GM21529 (cell line): ENCODE measurements at regions not wholly inside any gene's neighbourhood (a gene's known extent, or its start where the extent isn't known, plus 50 kb on each side); places are given as distances from the start of the nearest gene placed in this dataset.

ENCODE experiments used
- ATAC-seq: cut with Tn5 transposase; IDR thresholded peaks from one replicate; pipeline ENCODE4 v1.9.1; 2021; ENCODE audit not compliant: unreplicated experiment

DNA sequence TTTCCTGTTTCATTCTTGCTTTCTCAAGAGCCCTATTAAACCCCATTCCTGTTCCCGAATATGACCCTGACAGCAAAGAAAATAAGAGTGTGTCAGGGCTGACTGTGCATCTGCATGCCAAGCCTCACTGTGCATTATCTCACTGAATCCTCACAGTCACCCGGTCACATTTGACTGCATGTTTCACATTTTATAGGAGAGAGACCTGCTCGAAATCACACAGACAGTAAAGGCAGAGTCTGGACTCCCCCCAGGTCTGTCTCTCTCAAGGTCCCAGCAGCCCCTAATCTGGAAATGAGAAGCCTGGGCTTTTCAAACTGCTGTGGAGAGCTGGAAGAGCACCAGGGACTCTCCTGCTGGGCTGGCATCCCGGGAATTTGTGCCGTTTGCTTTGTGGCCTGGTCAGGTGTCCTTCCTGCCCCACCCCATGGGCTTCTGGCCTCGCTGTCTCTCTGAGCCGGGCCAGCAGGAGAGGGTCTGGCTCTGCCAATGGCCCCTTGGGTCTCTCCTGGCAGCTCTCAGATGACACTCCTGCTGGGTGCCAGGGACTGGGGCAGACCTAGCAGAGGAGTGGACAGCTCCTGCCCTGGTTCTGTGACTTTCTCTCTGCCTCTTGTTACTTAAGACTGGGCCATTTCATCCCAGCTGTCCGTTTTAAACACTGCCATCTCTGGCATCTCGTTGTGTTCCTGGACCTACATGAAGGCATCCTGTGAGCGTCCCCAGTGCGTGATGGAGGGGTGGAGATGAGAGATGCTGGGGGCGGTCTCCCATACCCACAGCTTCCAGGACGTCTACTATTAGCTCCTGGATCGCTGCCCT is 173.6 kb downstream of the ARHGAP12 start:
- ATAC-seq, result no peak

DNA sequence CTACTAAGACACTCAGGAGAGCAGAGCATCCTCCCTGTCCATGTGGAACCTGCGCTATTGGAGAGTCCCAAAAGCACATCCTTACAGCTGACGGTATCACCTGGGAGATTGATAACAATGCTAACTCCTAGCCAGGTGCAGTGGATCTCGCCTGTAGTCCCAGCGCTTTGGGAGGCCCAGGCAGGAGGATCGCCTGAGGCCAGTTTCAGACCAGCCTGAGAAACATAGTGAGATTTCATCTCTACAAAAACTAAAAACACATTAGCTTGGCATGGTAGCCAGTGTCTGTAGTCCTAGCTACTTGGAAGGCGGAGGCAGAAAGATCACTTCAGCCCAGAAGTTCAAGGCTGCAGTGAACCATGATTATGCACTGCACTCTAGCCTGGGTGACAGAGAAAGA is 174.9 kb downstream of the ARHGAP12 start:
- no peak for ATAC-seq

DNA sequence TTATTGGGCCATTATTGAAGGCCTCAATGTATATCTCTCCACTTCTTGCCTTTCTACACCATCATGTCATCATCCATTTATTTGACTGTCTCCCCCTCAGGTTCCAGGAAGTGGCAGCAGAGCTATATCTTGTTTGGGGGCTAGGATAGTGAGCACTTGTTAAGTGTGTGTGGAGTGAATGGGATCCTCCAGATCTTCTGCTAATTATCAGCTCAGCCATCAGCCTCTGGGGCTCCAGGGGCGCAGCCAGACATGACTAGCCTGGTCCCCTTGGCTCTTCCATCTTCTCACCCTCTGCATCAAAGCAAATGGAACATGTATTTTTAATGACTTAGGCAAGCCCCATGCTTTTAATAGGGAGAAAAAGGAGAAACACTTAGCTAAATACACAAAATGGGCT is 176.5 kb downstream of the ARHGAP12 start:
- no peak for ATAC-seq

DNA sequence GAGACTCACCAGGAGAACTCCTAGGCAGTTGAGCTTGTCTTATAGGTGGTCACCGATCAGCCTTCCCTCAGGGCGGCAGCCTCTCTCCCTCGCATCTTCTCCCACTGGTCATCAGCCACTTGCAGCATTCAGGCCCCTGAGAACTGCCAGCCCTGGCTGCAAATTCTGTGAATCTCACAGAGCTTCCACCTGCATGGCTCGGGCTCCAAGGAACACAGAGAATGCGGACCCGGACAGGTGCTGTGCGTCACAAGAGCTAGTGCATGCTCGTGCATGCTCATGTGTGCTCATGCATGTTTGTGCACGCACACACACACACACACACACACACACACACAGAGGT is 176.9 kb downstream of the ARHGAP12 start:
- ATAC-seq, result no peak

DNA sequence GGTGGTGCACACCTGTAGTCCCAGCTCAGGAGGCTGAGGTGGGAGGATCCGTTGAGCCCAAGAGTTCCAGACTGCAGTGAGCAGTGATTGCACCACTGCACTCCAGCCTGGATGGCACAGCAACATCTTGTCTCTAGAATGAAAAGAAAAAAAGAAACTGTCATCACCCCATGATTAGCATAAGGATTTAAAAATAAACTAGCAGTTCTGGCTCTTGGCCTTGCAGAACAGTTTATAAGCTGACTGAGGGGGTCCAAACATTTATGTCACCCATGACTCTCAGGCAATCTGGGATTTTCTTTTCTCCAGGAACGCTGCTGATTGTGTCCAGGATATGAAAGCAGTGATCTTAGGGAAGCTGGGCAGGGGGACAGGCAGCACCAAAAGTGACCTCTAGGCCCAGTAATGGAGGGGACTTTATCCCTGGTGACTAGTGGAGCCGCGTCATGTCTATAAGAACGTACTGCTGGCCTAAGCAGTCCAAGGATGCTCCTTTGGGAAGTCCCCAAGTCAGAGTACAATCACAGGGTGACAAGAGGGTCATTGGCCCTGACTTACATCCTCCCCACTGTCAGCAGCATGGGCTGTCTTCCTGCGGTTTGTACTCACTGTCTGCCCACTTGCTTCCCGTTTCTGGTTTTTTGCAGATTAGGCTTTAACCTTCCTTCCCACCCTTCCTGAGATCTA is 177.4 kb downstream of the ARHGAP12 start:
- ATAC-seq, result no peak

DNA sequence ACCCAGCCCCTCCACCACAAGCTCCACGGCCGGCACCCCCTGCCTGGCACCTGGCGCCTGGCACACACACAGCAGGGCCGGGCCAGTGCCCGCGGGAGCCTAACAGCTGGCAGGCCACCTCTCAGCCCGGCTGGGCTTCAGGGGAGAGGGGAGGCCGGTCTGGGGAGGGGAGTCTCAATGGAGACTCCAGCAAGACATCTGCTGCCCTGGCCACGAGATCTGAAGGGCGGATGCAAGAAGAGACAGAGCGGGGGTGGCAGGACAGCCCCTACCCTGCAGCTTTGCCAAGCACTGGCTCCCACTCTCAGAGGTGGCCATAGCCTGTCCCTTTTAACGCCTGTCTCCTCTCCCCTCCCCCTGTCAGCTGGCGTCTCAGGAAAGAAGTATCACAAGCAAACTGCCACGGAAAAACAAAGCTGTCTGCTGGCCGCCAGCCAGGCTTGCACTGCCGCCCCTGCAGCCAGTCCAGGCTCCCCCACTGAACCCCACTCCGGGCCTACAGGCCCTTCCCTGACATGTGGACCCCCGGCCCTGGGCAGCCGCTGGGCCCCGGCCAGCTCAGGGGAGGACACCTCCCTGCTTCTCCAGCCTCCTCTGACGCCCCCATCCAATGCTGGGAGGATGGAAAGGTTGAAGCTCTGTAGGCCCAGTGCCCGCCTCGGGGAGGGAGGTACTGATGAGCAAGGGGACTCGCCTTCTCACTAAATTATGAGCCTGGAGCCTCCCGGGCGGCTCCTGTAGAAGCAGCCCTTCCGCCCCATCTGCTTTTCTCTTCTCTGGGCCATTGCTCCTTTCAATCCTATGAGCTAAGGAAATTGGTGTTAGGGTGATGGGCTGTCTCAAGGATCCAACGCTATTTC is 178.4 kb downstream of the ARHGAP12 start:
- ATAC-seq, result no peak

DNA sequence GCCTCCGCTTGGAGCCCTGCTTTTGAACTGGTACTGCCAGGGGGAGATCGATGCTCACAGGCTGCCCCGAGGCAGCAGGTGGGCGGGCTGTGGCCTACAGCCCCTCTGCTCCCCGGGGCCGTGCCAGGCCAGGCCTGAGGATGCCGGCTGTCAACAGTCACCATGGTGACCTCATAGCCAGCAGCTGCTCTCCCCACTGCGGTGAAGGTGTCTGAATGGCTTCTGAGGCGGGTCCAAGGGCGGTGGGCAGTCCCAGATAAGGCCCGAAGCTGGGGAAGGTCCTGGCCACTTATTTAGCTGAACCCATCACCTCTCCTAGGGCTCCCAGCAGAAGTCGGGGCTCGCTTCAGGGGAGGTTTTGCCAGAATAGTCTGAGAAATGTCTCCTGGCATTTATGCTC is 179.3 kb downstream of the ARHGAP12 start:
- ATAC-seq, result no peak

DNA sequence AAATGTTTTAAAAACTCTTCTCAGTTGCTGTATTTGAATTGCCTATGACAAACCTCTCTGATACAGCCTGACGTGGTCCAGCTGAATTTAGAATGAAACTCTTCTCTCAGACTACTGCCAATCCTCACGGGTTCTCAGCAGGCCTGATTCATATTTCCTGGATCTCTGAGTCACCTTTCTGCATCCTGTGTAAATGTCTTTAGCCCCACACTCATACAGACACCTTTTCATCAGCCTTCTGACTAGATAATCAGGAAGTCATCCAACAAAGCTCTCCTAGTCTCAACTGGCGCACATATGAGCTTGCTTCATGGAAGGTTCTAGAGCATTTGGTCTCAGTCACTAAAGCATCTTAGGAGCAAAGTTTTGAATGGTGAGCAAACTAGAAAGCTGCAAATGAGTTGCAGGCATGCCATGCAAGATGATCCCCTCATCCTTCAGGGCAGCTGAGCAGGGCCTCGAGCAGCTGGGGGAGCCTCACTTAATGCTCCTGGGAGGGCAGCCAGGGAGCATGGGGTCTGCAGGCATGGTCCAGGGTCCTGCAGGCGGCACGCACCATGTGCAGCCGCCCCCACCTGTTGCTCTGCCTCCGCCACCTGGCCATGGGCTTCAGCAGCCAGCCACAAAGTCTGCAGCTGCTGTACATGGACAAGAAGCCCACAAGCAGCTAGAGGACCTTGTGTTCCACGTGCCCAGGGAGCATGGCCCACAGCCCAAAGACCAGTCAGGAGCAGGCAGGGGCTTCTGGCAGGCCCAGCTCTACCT is 182.8 kb downstream of the ARHGAP12 start:
- ATAC-seq, result peak; percentile 45

DNA sequence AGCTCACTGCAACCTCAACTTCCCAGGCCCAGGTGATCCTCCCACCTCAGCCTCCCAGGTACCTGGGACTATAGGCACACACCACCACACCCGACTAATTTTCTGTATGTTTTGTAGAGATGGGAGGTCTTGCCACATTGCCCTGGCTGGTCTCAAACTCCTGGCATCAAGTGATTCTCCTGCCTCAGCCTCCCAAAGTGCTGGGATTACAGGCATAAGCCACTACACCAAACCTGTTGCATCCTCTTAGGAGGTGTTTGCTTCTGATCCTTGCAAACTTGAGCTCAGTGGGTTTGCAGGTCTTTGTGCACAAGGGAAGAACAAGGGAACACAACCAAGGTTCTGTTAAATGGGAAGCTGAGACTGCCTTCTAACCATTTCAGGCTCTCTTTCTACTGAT is 184.6 kb downstream of the ARHGAP12 start:
- no peak for ATAC-seq

DNA sequence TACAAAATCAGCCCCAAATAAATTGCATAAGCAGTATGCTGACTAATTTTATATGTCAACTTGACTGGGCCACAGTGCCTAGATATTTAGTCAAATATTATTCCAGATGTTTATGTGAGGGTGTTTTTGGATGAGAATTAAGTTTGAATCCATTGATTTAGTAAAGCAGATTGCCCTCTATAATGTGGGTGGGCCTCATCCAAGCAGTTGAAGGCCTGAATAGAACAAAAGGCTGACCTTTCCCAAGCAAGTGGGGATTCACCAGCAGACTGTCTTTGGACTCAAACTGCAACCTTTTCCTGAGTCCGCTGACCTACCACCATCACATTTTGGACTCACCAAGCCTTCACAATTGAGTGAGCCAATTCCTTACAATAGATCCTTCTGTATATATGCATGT is 186.4 kb downstream of the ARHGAP12 start:
- no peak for ATAC-seq

DNA sequence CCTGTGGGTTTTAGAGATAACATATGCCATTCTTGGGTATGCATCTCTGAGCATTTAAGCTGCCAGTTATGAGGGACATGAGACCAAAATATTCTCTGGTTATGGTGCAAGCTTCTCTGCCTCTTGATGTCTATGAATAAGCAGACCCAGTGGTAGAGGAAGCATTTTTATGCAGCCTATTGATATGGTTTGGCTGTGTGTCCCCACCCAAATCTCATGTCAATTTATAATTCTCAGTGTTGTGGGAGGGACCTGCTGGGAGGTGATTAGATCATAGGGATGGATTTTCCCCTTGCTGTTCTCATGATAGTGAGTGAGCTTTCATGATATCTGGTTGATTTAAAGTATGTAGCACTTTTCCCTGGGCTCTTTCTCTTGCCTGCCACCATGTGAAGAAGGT is 187.2 kb downstream of the ARHGAP12 start:
- no peak for ATAC-seq

DNA sequence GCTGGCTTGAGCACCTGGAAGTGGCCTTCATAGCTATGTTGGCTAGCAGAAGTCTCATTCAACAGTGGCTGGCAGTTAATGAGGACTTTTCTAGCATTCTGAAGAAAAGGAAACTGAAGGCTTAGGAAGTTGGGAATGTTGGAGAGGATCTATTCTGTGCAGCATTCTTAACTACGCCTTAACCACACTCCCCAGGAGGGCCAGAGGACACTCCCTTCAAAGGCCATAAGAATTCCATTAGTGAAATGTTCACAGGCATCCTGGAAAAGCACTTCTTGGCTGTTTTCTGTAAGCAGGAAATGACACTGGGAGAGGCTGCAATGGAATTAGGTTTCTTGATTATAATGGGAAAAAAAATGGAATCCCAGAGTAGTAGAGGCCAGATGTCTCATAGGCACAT is 188.9 kb downstream of the ARHGAP12 start:
- ATAC-seq, result no peak

DNA sequence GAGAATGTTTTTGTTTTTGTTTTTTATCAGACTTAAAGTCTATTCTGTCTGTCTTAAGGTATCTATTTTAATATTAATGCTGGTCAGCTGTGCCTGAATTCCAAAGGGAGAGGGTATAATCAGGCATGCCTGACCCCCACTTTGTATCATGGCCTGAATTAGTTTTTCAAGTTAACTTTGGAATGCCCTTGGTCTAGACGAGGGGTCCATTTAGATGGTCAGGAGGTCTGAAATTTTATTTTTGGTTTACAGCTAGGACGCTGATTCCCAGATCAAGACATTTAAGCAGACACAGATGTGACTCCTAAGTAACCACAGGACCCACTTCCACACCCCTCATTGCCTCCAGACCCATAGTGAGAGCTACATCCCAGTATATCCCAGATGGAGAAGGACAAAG is 189.5 kb downstream of the ARHGAP12 start:
- ATAC-seq, result no peak

DNA sequence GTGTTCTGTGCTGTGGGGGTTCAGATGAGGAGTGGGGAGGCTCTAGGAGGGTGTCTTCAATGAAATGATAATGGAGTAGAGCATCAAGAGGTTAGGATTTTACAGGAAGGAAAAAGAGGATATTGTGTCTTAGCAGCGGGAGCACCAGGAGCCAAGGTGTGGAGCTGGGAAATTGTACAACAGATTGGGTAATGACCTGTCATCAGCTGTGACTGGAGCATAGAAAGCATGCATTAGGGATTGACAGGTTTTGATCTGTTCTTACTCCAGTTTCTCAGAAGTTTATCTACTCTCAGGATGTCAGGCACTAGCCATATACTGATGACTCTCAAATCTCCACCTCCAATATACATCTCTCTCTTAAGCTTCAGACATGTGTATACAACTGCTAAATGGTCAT is 196.9 kb downstream of the ARHGAP12 start:
- ATAC-seq, result no peak

DNA sequence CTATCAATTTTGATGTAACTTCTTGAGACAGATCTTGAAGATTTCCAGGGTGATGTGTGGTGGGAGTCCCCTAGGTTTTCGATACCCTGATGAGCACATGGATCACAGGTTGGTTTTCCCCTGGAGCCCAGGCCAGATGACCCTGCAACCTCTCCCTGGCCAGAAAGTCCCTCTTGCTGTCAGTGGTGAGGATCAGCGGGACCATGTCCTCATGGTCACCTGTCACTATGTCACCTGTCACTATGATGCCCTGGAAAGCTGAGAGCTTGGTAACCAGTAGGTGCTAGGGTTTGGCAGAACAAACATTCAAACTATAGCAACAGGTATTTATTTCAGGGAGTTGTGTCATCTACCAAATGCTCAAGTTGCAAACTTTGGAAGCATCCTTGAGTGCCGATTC is 197.9 kb downstream of the ARHGAP12 start:
- no peak for ATAC-seq

DNA sequence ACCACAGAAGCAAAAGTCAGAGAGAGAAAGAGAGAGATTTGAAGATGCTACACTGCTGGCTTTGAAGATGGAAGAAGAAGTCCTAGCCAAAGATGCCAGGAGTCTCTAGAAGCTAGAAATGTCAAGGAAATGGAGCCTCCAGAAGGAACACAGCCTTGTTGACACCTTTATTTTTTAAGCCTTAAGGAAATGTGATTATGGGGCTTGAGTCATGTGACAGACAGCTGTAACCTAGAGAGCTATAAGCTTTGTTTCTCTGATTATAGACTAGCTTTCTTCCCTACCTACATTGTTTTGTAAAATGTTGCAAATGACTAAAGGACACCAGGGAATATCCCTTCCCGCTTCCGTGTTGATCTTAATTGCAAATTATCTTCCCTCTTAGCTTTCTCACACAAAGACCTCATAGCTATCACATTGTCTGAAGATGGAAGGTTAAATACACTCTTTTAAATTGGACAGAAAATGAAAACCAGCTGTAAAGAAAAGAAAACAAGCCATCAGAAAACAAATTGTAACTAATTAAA is 199.9 kb downstream of the ARHGAP12 start:
- ATAC-seq, result no peak

DNA sequence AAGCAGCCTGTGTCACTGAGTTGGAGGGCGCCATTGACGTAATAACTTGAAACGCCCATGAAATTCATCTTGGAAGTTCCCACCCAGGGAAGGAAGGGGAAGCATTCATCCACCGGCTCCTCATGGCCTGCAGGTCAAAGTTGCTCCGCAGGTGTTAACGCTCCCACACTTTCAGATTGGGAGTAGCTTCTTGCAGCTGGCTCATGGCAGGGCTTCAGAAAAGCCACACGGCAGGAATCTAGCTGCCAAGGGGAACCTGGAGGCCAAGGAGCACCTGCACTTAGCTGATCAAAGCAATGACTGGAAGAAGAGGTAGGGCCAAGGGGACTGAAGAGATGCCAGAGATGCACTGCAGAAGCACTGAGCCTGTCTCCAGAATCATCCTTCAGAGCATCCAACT is 203.2 kb downstream of the ARHGAP12 start:
- no peak for ATAC-seq

DNA sequence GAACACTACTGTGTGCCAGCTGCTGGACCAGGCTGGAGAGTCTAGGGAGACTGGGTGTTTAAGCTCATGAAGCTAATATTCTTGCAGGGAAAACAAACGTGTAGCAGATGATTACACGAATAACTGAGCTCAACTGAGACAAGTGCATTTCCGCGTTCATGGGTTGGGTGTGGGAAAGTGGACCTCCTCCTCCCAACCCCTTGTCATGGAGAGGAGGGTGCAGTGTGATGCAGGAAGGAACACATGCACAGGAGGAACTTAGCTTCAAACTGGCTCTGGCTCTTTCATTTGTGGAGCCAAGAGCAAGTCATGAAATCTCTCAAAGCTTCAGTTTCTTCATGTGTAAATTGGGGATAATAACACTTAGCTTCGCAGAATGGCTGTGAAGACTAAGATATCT is 204.3 kb downstream of the ARHGAP12 start:
- no peak for ATAC-seq

DNA sequence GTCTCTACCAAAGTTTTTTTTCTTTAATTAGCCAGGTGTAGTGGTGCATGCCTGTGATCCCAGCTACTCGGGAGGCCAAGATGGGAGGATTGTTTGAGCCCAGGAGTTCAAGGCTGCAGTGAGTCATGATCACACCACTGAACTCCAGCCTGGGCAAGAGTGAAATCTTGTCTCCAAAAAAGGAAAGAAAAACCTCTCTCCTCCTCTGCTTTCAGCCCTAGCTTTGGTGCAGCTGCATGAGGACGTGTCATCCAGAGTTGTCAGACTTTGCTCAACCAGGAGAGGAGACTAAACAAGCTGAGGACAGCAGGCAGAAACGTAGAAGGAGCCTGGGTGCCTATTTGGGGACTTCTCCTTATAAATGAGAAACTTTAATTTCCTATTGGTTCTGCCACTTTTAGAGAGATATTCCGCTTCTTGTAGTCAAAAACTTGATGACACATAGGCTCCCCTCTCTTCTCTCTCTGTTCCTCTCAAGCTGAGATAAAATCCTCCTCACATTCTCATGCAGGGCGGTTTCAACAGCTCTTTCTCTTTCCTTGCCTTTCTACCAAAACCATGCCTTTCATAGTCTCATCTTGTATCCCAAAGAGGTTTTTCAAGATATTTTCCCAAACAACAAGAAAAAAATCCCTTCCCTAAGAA is 205.4 kb downstream of the ARHGAP12 start:
- no peak for ATAC-seq

DNA sequence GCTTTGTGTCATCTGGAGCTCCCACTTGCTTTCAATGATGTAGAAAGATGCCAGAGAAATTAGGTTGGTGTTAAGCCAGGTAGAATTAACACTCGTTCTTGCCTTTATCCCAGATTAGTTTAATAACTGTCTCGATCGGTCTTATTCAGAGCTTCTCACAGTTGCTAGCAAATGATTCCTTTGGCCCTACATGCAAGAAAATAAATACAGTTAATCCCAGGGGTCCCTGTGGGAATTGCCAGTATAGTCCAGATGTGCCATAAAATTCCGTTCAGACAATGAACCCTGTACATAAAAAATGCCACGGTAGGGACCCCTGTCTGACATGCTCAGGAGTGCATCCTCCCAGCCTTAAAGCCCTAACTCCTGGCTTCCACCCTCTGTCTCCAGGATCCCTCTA is 207.5 kb downstream of the ARHGAP12 start:
- ATAC-seq, result no peak
